Spinal cord (tissue), 9 donors: ENCODE measurements at regions not wholly inside any gene's neighbourhood (a gene's known extent, or its start where the extent isn't known, plus 50 kb on each side); places are given as distances from the start of the nearest gene placed in this dataset.

Source experiments
- DNase-seq, 6 donors: peaks; one replicate each; pipeline versions ENCODE4 v3.0.0 to v3.0.0-alpha.2; 2013 to 2015; ENCODE audit warnings: low spot score in 6 of 6, low read depth in 4 of 6
- H3K27ac ChIP-seq: one replicate; pipeline ENCODE4 v1.5.1; 2013; ENCODE audit warnings: low read depth, low read length, control low read depth
- H3K27me3 ChIP-seq: one replicate; pipeline ENCODE4 v1.6.1; 2013; ENCODE audit warnings: low read length; ENCODE audit not compliant: control insufficient read depth, insufficient read depth
- H3K36me3 ChIP-seq: one replicate; pipeline ENCODE4 v1.6.1; 2013; ENCODE audit warnings: low read length; ENCODE audit not compliant: control insufficient read depth, insufficient read depth
- H3K4me1 ChIP-seq: one replicate; pipeline ENCODE4 v1.6.1; 2013; ENCODE audit warnings: low read length; ENCODE audit not compliant: control insufficient read depth, insufficient read depth
- H3K4me3 ChIP-seq: one replicate; pipeline ENCODE4 v1.5.1; 2013; ENCODE audit warnings: low read depth, low read length, control low read depth
- H3K9me3 ChIP-seq: one replicate; pipeline ENCODE4 v1.6.1; 2013; ENCODE audit warnings: low read length; ENCODE audit not compliant: control insufficient read depth, insufficient read depth
- WGBS: methylation state at CpG from one replicate; pipeline ENCODE4 v1.1.5; 2013; ENCODE audit warnings: missing lambda C conversion rate; ENCODE audit not compliant: insufficient coverage; 5-methylcytosine and 5-hydroxymethylcytosine counted together
- donor health status: healthy.

- no CpG with 5 or more reads among the region's 4 CpGs for WGBS
- Histone ChIP-seq H3K27me3 (no peaks in the 10 kb centered on the region), H3K4me1 (no peaks in the 10 kb centered on the region), H3K9me3 (no peaks in the 10 kb centered on the region), H3K27ac (no peak overlapping the region), H3K36me3 (no peaks in the 10 kb centered on the region), H3K4me3 (no peak overlapping the region)
- DNase-seq, result no peak
Observed at GRCh38 chr3:144424606-144425005, 453.0 kb downstream of the DIPK2A start.

GRCh38 chr3:144426366-144426765, 454.7 kb downstream of the DIPK2A start:
- H3K27ac ChIP-seq, result no peak overlapping the region
- no peaks in the 10 kb centered on the region for H3K36me3 ChIP-seq
- H3K27me3 ChIP-seq, result no peaks in the 10 kb centered on the region
- H3K4me1 ChIP-seq, result no peaks in the 10 kb centered on the region
- no peak for DNase-seq
- H3K4me3 ChIP-seq, result no peak overlapping the region
- no peaks in the 10 kb centered on the region for H3K9me3 ChIP-seq

- no peak for DNase-seq
- no peak overlapping the region for H3K4me3 ChIP-seq
- WGBS, result 86% methylated on average over 3 of the region's 4 CpGs
- no peaks in the 10 kb centered on the region for H3K36me3 ChIP-seq
- no peaks in the 10 kb centered on the region for H3K27me3 ChIP-seq
- H3K4me1 ChIP-seq, result no peaks in the 10 kb centered on the region
- no peak overlapping the region for H3K27ac ChIP-seq
- no peaks in the 10 kb centered on the region for H3K9me3 ChIP-seq
Observed at GRCh38 chr3:144426967-144427366, 455.3 kb downstream of the DIPK2A start.

- Histone ChIP-seq H3K27me3 (no peaks in the 10 kb centered on the region), H3K9me3 (no peaks in the 10 kb centered on the region), H3K27ac (no peak overlapping the region), H3K36me3 (no peaks in the 10 kb centered on the region), H3K4me1 (no peaks in the 10 kb centered on the region), H3K4me3 (no peak overlapping the region)
- no CpG with 5 or more reads among the region's 3 CpGs for WGBS
- DNase-seq, result no peak
Observed at GRCh38 chr3:144429719-144430121, 458.1 kb downstream of the DIPK2A start.

- Histone ChIP-seq H3K27me3 (no peaks in the 10 kb centered on the region), H3K36me3 (no peaks in the 10 kb centered on the region), H3K4me3 (no peak overlapping the region), H3K9me3 (no peaks in the 10 kb centered on the region), H3K27ac (no peak overlapping the region), H3K4me1 (no peaks in the 10 kb centered on the region)
- DNase-seq, result no peak
Observed at GRCh38 chr3:144431134-144431533, 459.5 kb downstream of the DIPK2A start.

GRCh38 chr3:144433006-144433405, 461.4 kb downstream of the DIPK2A start:
- H3K36me3 ChIP-seq, result no peaks in the 10 kb centered on the region
- H3K4me1 ChIP-seq, result no peaks in the 10 kb centered on the region
- WGBS, result 93% methylated on average over 1 of the region's 1 CpG
- H3K4me3 ChIP-seq, result no peak overlapping the region
- no peak for DNase-seq
- no peaks in the 10 kb centered on the region for H3K27me3 ChIP-seq
- H3K9me3 ChIP-seq, result no peaks in the 10 kb centered on the region
- no peak overlapping the region for H3K27ac ChIP-seq

GRCh38 chr3:144437989-144438388, 466.4 kb downstream of the DIPK2A start:
- 82% methylated on average over 3 of the region's 3 CpGs for WGBS
- DNase-seq, result no peak
- H3K27ac ChIP-seq, result no peak overlapping the region

GRCh38 chr3:144444061-144444460, 472.4 kb downstream of the DIPK2A start:
- WGBS, result 86% methylated on average over 1 of the region's 2 CpGs
- no peak overlapping the region for H3K27ac ChIP-seq
- H3K9me3 ChIP-seq, result no peaks in the 10 kb centered on the region
- no peaks in the 10 kb centered on the region for H3K27me3 ChIP-seq
- no peaks in the 10 kb centered on the region for H3K36me3 ChIP-seq
- no peak for DNase-seq
- no peaks in the 10 kb centered on the region for H3K4me1 ChIP-seq
- no peak overlapping the region for H3K4me3 ChIP-seq

More at GRCh38 chr3:144437989-144438388, 466.4 kb downstream of the DIPK2A start:
- no peaks in the 10 kb centered on the region for H3K36me3 ChIP-seq
- H3K9me3 ChIP-seq, result no peaks in the 10 kb centered on the region
- H3K4me1 ChIP-seq, result no peaks in the 10 kb centered on the region
- H3K27me3 ChIP-seq, result no peaks in the 10 kb centered on the region
- no peak overlapping the region for H3K4me3 ChIP-seq

GRCh38 chr3:144444546-144444945, 472.9 kb downstream of the DIPK2A start:
- H3K9me3 ChIP-seq, result no peaks in the 10 kb centered on the region
- 83% methylated on average over 2 of the region's 4 CpGs for WGBS
- H3K27ac ChIP-seq, result no peak overlapping the region
- DNase-seq, result no peak
- no peak overlapping the region for H3K4me3 ChIP-seq
- no peaks in the 10 kb centered on the region for H3K36me3 ChIP-seq
- H3K4me1 ChIP-seq, result no peaks in the 10 kb centered on the region
- H3K27me3 ChIP-seq, result no peaks in the 10 kb centered on the region

GRCh38 chr3:144455841-144456440, 484.3 kb downstream of the DIPK2A start:
- no peaks in the 10 kb centered on the region for H3K9me3 ChIP-seq
- DNase-seq, result no peak
- H3K4me1 ChIP-seq, result no peaks in the 10 kb centered on the region
- H3K27ac ChIP-seq, result no peak overlapping the region
- no CpG with 5 or more reads among the region's 5 CpGs for WGBS
- H3K27me3 ChIP-seq, result no peaks in the 10 kb centered on the region
- no peaks in the 10 kb centered on the region for H3K36me3 ChIP-seq
- H3K4me3 ChIP-seq, result no peak overlapping the region
